Mucosa of descending colon (tissue), 3 donors: ENCODE measurements at regions not wholly inside any gene's neighbourhood (a gene's known extent, or its start where the extent isn't known, plus 50 kb on each side); places are given as distances from the start of the nearest gene placed in this dataset.
"Not testable (repeated sequence)": the region's sequence is repeated elsewhere in the genome, so short reads cannot be mapped to it uniquely, and the experiment has no call there.

ENCODE experiments used
- ATAC-seq: fragments of 200-7000 bp; cut with Tn5 transposase; one replicate; pipeline ENCODE4 v1.9.1; 2020; ENCODE audit warnings: mild to moderate bottlenecking, moderate library complexity
- DNase-seq, 3 donors: peaks; one replicate each; pipeline ENCODE4 v3.0.0-alpha.2; 2020
- H3K36me3 ChIP-seq: fragments of 200-600 bp; one replicate; pipeline ENCODE4 v1.8.0; 2021; ENCODE audit warnings: low read depth, mild to moderate bottlenecking
- H3K4me1 ChIP-seq: fragments of 200-600 bp; one replicate; pipeline ENCODE4 v1.8.0; 2021; ENCODE audit warnings: low read depth, mild to moderate bottlenecking
- H3K4me3 ChIP-seq: fragments of 200-600 bp; one replicate; pipeline ENCODE4 v1.8.0; 2021; ENCODE audit warnings: mild to moderate bottlenecking
- H3K9me3 ChIP-seq: fragments of 200-600 bp; one replicate; pipeline ENCODE4 v1.8.0; 2021; ENCODE audit warnings: mild to moderate bottlenecking
- CTCF ChIP-seq: fragments of 200-600 bp; IDR thresholded peaks from one replicate; pipeline ENCODE4 v1.8.0; 2022; ENCODE audit warnings: antibody characterized with exemption, mild to moderate bottlenecking
- intact Hi-C, 2 donors: fragments of 100-400 bp; cut with DNase I in 1 of 2; cut with micrococcal nuclease in 1 of 2; formaldehyde crosslinking; loops; one replicate each; pipeline versions ENCODE4 v1.11.0 to v1.11.1; 2022; cut with DNase I, micrococcal nuclease
- donor health status: DM: no; HTN: no; CAD: no; lungs with moderate emphysema.
- donor health status: DM: no; HTN: no; CAD: no.
- donor health status: DM: no; HTN: yes; CAD: no.

- Histone ChIP-seq H3K36me3 (no peaks in the 10 kb centered on the region), H3K4me1 (no peaks in the 10 kb centered on the region), H3K9me3 (no peaks in the 10 kb centered on the region), H3K4me3 (no peak overlapping the region)
- intact Hi-C loops: no loop called here
- no peak for TF ChIP-seq CTCF
- DNase-seq (no peak), ATAC-seq (no peak)
These were observed 84.8 kb downstream of the MTNR1B start for GRCh38 chr11:93054279-93054678.

- no peaks in the 10 kb centered on the region for H3K36me3 ChIP-seq
- peak; percentile 59 for ATAC-seq
- H3K4me1 ChIP-seq: no peaks in the 10 kb centered on the region
- H3K4me3 ChIP-seq: no peak overlapping the region
- intact Hi-C loops: no loop called here
- H3K9me3 ChIP-seq: no peaks in the 10 kb centered on the region
- DNase-seq: no peak
- TF ChIP-seq CTCF: no peak
These were observed 85.4 kb downstream of the MTNR1B start for GRCh38 chr11:93054881-93055280.

- intact Hi-C loops: no loop called here
- ATAC-seq: no peak
- Histone ChIP-seq H3K9me3 (no peaks in the 10 kb centered on the region), H3K4me3 (no peak overlapping the region), H3K36me3 (no peaks in the 10 kb centered on the region), H3K4me1 (no peaks in the 10 kb centered on the region)
- no peak for DNase-seq
- no peak for TF ChIP-seq CTCF
These were observed 89.9 kb downstream of the MTNR1B start for GRCh38 chr11:93059117-93059957.

- peaks cover 6% of the 10 kb centered on the region for H3K4me1 ChIP-seq
- intact Hi-C loops: no loop called here
- no peak for ATAC-seq
- H3K4me3 ChIP-seq: no peak overlapping the region
- no peak for DNase-seq
- no peaks in the 10 kb centered on the region for H3K36me3 ChIP-seq
- H3K9me3 ChIP-seq: no peaks in the 10 kb centered on the region
- no peak for TF ChIP-seq CTCF
These were observed 93.6 kb downstream of the MTNR1B start for GRCh38 chr11:93063086-93063485.

GRCh38 chr11:93065074-93065674 lies 95.7 kb downstream of the MTNR1B start:
- H3K4me3 ChIP-seq, H3K9me3 ChIP-seq, H3K36me3 ChIP-seq, ATAC-seq, intact Hi-C loops, H3K4me1 ChIP-seq: not testable (repeated sequence)
- peak in 2 of 3 donors; percentile 10 to 28 for DNase-seq

GRCh38 chr11:93067881-93068390 lies 98.5 kb downstream of the MTNR1B start:
- H3K36me3 ChIP-seq: no peaks in the 10 kb centered on the region
- intact Hi-C loops: no loop called here
- DNase-seq (no peak), ATAC-seq (no peak)
- peaks cover 6% of the 10 kb centered on the region for H3K4me1 ChIP-seq
- H3K9me3 ChIP-seq: no peaks in the 10 kb centered on the region
- H3K4me3 ChIP-seq: no peak overlapping the region
- no peak for TF ChIP-seq CTCF
